Right kidney (tissue), 1 donor: ENCODE measurements at regions not wholly inside any gene's neighbourhood (a gene's known extent, or its start where the extent isn't known, plus 50 kb on each side); places are given as distances from the start of the nearest gene placed in this dataset.

Experiments
- DNase-seq: peaks from one replicate; pipeline ENCODE4 v3.0.0-alpha.2; 2016

DNA sequence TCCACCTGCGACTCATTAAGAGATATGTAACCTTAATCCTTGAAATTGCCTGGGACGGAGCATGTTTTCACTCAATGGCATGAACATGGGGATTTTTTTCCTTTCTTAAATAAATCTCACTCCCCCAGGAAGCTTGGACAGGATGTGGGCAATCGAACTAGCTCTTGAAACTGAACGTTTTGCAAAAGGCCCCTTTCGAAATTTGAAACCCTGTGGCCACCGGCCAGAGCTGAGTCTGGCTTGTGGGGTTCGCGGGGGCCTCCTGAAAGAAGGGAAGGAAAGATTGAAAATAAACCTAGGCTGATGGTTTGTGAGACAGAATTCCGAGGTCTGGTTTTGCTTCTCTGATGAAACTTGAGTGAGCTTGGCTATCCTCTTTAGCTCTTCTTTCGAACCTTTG, 101.4 kb upstream of the RTL1 start:
- no peak for DNase-seq

DNA sequence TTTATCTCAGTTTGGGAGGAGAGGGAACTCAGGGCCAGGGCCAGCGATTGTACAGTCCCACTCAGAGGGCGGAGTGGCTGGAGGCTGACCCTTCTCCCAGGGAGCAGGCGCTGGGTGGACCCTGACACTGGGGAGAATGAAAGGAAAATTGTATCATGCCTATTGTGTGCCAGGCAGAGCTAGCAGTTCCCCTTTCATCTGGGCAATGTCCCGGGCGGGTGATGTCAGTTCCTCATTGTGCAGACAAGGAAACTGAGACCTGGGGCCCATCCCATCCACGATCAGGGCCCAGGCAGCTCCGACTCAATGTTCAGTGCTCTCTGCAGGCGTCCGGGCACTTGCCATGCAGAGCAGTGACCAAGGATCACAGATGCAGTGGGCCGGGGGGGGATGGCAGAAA, 101.9 kb upstream of the RTL1 start:
- DNase-seq, result no peak

DNA sequence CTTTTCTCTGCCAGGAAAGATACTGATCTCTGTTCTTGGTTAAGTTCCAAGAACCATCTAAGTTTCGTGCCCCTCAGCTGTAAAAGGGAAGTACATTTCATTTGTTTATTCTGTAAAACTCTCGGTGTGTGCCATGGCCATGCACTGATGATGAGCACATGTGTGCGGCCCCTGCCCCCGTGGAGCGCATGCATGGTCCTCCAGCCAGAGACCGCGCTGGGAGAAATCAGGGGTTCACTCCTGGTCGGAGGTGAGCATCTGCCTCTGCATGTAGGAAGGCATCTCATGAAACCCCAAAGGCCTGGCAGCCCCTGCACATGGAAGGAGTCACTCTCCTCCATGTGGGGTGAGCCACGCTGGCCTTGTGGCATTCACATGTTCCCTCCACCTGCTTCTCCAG, 102.5 kb upstream of the RTL1 start:
- no peak for DNase-seq

DNA sequence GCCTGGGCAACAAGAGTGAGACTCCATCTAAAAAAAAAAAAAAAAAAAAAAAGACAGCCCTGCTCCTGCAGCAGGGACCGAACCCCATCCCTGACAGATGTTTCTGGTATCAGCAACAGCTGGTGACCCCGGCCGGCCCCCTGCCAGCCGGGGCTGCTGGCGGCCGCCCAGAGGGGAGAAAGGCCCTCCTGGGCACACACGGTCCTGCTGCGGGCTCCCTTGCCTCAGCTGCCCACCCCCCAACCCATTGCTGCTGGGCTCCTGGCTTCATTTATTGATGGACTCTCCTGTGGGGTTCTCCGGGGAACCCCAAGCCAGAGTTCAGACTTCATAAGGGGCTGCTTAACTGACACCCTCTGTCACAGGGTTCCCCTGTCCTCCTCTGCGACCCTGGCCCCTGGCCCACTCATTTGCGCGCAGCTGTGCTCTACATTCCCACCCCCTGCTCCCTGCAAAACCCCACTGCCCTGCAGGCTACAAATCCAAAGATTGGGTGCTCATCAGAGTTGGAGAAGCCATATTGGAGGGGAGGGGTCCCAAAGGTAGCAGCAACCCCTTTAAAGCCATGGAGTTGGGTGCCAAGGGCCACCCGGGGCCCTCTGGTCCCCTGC, 103.6 kb upstream of the RTL1 start:
- no peak for DNase-seq

DNA sequence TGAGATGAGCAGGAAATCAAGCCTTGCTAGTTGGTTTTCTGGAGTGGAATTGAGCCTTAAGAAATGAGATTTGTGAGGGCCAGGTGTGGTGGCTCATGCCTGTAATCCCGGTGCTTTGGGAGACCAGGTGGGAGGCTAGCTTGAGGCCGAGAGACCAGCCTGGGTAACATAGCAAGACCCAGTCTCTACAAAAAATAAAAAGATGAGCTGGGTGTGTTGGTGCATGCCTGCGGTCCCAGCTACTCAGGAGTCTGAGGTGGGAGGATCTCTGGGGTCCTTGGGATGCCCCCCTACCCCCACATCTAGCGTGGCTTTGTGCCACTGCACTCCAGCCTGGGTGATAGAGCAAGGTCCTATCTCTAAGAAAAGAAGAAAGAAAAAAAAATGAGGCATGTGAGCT, 104.2 kb upstream of the RTL1 start:
- DNase-seq, result no peak

DNA sequence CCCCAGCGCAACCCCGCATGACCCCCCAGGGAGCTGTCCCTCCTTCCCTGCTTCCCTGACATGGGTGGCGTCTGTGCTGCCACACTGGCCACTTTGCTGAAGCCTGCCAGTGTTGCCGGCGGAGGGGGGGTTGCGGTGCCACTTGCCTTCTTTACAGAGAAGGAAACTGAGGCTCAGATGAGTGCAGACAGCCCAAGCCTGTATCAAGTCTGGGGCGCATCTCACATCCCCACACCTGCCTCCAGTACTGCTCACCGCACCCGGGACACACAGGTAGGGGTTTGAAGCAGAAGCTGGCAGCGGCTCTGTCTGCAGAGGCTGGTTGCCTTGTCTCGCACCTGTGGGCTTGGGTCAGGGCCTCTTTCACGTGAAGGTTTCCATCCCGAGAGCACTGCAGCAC, 104.7 kb upstream of the RTL1 start:
- DNase-seq, result no peak

DNA sequence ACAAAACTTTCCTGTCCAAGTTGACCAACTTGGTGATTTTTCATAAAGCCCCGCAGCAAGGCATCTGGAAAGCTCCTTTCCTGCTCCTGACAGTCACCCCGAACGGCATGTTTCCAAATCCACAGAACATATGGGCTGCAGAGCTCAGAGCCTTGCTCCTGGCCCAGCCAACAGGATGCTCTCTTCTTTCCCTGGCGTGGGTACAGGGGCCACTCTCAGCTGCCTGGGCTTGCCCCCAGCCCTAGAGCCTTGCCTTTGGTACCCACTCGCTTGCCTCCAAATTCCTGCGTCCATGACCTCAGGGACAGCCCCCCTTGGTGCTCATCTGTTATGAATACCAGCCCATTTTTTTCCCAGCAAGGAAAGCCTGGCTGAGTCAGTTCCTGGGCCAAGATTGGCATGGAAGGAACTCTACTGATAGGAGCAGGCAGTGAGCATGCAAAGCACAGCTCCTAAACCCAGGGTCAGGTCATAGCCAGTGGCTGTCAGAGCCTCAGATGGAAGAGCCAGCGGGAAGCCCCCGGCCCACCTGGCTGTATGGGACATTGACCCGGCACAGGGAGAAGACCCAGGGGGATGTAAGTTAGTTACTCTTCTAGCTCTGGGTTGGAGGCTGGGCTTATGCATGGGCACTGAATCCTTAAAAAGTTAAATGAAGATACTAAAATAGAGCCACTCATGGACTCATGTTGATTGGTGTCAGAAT, 105.3 kb upstream of the RTL1 start:
- DNase-seq, result no peak

DNA sequence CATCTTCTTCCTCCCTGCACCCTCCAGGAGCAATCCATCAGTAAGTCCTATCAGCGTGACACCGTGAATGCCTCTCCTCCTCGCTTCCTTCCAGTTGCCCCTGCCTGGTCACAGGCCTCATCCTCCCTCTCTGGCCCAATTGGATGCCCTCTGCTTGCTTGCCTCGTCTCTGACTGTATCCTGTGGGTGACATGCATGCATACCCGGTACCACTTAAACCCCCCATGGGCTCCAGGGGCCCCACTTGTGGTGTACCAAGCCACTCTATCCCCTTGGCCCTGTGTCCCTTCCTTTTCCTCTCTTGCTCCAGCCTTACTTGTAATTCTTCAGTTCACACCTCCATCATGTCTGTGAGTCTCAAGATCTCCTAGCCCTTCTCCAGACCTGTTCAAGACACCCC, 106.0 kb upstream of the RTL1 start:
- DNase-seq, result no peak

DNA sequence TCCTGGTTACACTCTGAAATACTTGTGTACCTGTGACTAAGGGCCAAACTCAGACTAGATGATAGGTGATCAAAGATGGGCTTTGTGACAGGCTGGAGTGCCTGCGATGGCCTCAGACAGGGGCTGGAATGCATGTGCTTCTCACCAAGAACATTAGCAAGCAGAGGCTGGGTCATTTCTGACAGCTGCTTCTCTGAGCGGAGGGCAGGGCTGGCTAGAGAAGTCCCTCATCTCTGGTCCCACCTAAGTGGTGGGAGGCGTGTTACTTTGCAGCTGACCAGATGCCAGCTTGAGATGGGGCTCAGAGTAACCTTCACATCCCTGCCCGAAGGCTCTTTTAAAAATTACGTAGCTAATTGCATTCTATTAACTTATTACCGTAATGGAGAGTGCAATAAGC, 106.8 kb upstream of the RTL1 start:
- DNase-seq, result no peak

DNA sequence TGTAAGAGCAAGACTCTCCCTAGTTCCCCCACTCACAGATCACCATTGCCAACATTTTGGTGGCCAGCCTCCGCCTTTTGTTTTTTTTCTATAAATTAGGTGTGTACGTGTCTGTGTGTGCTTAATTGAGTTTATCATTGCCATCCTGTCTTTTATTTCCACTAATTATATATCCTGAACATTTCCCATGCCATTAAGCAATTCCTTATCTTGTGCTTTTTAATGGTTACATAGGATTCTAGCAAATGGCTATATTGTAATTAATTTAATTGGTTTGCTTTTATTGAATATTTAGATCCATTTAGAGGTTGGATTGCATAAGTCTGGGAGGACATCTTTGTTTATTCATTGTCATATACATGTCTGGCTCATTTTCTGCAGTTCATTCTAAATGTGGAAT, 107.3 kb upstream of the RTL1 start:
- DNase-seq, result no peak

DNA sequence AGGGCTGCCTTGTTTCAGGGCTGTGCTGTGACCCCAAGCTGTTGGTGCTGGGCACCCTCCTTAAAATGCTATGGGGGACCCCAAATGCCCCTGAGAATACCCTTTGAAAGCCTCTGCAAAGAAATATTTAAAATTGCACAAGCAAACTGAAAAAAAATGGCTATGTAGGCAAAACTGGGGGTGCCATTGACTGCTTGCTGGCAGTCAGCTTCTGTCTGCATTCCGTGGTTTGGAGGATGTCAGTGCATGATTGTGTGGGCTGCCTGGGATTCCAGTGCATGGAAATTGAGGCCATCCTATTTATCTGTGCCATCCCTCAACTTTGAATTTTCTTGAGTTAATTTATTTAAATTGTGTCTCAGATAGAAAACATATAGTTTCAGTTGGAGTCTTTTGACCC, 113.7 kb upstream of the RTL1 start:
- no peak for DNase-seq

DNA sequence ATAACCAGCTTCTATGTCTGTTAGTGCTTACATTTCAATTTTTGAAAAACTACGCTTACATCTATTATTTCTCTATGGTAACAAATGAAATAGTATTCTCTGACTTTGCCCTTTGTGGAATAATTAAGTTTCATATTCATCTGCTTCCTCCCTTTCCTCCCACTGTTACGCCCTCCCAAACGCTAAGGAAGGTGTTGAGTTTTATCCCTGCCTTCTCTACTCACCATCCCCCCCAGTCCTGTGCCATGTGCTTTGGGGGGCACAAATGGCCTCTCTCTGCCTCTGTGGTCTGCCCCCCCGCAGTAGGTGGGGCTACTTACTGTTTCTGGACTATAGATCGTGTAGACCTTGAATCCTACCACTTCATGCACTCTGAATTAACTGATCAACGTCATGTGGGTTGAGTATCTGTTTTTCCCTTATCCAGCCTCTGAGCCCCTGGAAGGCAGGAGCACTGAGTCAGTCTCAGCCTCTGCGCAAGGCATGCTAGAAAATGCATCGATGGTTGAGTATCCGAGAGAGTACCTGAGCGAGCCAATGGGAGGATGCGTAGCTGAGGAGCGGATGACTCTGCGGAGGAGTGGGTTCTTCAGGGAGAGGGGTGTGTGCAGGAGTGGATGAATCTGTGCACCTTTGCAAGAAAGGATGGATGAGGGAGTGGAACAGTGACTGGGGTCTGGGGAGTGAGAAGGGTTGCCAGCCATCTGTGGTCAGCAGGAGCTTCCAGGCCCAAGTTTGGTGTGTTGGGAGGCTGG, 114.5 kb upstream of the RTL1 start:
- DNase-seq, result no peak

DNA sequence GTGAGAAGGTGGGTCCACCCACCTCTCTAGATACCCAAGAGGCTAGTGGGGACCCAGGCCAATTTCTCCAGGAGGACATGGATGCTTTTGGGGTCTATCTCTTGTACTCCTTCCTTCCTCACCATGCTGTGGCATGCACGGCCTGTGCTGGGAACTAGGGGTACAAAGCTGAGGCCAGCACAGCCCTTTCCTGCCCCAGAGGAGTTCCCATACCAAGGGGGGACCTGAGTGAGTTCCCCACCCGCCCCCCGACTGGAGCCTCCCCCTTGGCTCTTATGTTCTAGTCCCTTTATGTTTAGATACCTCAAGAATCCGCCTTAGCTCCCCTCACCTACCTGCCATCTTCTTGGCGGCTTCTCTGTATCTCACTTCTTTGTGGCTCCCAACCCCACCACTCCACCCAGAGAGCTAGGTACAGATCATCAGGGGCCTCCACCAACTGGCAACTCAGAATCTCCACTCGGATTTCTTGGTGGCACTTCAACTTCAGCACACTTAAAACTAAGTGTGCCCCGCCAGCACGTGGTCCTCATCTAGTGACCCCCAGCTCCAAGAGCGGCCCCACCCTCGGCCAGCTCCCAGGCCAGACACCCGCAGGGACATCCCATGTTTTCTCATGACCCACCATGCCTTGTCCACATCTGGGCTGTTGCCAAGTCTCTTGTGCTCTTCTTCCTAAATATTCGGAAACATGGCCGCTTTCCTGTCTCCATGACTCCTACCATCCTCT, 115.2 kb upstream of the RTL1 start:
- DNase-seq, result no peak

DNA sequence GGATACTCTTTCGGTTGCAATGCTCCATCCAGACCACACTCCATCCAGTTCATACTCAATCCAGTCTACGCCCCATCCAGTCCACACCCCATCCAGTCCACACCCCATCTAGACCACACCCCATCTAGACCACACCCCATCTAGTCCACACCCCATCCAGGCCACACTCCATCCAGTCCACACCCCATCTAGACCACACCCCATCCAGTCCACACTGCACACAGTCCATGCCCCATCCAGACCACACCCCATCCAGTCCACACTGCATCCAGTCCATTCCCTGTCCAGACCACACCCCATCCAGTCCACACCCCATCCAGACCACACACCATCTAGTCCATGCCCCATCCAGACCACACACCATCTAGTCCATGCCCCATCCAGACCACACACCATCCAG, 116.0 kb upstream of the RTL1 start:
- DNase-seq, result no peak

DNA sequence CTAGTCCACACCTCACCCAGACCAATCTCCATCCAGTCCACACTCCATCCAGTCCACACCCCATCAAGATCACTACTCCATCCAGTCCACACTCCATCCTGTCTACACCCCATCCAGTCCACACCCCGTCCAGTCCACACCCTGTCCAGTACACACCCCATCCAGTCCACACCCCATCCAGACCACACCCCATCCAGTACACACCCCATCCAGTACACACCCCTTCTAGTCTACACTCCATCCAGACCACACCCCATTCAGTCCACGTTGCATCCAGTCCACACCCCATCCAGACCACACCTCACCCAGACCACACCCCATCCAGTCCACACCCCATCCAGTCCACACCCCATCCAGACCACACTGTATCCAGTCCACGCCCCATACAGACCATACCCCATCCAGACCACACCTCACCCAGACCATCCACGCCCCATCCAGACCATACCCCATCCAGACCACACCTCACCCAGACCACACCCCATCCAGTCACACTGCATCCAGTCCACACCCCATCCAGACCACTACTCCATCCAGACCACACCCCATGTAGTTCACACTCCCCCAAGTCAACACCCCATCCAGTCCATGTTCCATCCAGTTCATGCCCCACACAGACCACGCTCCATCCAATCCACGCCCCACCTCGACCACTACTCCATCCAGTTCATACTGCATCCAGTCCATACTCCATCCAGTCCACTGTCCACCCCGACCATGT, 116.6 kb upstream of the RTL1 start:
- DNase-seq, result no peak

DNA sequence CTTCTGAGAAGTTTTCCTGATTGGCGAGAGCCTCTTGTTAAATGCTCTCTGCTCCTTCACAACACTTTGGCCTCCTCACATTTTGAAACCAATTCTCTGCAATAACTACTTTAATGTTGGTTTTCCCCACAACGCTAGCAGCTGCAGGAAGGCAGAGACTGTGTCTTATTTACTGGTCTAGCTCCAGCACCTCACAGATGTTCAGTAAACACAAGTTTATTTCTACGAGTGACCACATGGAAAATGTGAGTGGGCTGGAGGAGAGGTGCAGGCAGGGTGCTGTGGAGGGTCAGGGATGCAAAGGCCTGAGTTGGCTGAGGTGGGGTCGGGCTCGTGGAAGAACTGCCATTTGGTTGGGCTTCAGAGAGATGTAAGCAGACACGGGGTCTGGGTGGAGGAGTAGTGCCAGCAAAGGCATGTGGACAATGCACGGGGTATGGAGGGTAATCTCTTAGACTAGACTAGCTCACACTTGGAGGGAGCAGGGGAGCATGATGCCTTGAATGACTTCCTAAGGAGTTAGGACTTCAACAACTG, 117.4 kb upstream of the RTL1 start:
- no peak for DNase-seq

DNA sequence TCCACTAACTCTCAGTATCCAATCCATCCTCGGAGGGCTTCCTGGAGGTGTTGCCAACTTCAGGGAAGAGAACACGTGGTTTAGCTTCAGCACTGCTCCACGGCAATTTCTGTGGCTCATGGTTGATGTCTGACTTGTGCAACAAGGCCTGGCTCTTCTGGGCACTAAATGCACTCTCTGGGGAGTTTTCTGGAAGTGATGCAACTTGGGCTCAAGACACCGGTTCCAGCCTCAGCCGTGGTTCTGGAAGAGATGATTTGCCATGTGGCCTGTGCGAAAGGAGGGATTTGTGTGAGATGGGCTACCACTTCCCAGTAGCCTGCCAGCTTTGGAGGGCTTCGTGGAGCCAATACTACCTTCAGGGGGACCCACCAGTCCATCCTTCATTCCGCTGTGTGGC, 118.6 kb upstream of the RTL1 start:
- DNase-seq, result no peak

DNA sequence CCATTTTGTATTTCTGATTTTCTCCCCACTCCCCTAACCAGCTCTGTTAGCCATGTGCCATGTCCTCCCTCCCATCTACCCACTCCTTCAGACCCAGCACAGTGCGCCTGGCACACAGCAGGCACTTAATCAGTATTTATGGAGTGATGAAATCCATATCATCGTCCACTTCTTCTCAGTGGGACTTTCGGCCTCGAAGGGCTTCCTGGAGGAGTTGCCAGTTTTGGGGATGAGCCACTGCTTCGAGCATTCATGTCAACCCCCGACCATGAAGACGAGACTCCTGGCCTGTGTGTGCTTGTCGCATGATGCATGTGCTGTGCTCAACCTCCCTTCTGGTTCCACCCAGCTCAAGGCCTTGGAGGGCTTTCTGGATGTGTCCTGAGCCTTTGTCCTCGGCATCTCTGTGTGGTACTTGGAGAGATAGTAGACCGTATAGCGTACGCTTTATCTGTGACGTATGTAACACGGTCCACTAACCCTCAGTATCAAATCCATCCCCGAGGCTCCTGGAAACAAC, 119.5 kb upstream of the RTL1 start:
- no peak for DNase-seq

DNA sequence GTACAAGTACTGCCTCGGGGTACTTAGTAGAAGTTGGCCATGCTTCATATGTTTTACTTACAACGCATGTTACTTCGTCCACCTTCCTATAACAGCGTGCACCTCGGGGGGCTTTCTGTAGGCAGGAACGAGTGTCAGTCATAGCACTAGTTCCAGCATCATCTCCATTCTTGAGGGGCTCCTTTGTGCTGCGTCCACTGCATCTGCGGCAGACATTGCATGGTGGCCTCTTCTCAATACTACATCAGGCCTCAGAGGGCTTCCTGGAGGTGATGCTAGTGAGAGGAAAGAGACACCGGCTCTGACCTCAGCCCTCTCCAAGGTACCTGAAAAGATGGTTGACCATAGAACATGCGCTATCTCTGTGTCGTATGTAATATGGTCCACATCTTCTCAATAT, 121.2 kb upstream of the RTL1 start:
- no peak for DNase-seq

DNA sequence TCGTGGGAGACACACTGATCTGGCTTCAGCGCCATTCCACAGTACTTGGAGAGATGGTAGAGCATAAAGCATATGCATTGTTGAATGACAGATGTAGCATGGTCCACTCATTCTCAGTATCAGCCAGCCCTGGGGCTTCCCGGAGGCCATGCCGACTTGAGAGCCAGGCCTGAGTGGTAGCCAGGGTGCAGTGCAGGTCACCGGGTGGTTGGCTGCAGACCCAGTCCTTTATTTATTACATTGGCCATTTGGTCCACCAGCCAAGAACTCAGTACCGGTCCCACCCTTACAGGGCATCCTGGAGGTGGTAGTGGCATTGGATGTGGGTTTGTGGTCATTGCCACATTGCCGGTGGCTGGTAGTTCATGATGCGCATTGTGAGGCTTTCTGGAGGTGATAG, 121.6 kb upstream of the RTL1 start:
- no peak for DNase-seq

DNA sequence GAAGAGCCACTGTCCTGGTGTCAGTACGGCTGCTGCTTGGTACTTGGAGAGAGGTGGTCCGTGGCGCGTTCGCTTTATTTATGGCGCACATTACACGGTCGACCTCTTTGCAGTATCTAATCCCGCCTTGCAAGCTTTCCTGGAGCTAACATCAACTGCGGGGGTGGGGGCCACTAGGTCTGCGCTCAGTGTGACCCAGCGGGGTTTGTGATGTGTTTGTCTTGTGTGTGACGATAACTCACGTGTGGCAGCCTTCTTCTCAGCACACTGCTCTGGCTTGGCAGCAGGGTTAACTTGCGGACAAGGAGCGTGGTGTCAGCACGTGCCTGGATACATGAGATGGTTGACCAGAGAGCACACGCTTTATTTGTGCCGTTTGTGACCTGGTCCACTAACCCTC, 122.2 kb upstream of the RTL1 start:
- no peak for DNase-seq

DNA sequence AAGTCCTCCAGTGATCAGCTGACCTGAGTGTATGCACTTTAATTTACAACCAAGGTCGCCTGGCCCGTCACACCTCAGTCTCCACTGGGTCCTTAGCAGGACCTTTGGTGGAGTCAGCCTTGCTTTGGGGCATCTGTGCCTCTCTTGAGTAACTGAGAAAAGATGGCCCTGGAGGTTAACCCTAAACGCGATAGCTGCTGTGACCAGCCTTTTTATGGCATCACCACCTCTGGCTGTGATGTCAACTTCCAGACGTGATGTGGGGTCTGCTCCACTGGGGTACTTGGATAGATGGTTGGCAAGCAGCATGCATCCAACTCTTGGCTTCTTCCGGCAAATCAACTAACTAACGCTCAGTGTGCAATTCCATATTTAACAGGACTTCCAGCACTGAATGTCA, 122.8 kb upstream of the RTL1 start:
- no peak for DNase-seq
